ENCODE measurements at regions not wholly inside any gene's neighbourhood (a gene's known extent, or its start where the extent isn't known, plus 50 kb on each side); places are given as distances from the start of the nearest gene placed in this dataset.

DNA sequence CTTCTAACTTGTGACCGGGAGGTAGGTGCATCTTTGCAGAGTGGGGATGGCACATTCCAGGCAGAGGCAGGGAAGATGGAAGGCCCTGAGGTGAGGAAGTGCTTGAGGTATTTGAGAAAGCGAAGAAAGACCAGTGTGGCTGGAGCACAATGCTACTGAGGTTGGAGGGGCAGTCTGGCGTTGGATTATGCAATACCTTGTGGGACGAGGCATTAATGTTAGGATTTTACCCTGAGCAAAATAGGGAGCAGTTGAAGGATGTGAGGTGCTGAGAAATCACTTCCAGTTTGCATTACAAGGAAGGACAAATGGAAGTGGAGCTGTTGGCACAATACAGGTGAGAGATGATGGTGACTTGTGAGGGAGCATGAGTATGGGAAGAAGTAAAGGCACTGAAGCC is 145.5 kb downstream of the KCNA5 start:
- DNase-seq: no peak
- in situ Hi-C loops (cut with MboI; ENCODE audit: low pct_unique_long_range_greater_than_20kb, low sequenced_read_pairs): no loop called here

DNA sequence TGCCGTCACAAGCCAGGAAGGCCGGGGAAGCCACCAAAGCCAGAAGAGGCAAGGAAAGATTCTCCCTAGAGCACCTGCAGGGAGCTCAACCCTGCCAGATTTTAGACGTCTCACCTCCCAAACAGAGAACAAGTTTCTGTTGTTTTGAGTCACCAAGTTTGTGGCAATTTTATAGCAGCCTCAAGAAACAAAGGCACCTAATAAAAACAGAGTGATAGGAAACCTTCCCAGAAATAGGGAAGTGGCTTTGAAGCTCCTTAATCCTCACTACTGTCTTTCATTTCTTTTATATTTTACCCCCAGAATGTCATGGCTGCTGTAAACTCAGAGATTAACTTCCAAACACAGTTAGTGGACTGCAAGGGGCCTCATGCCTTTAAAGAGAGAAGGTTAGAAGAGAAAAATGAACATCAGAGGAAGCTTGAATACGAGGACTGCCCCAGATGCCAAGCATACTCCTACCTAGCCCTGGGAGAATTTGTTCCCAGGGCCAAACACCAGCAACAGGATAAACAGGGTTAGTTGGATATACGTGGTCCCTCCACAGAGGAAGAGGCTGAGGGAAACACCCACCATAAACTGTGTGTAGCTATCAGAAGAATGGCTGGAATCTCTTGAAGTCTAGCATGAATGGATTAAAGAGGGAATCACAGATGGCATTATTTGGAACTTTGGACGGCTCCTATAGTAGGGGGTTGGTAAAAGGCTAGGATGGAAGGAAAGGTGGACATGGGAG is 148.3 kb downstream of the KCNA5 start:
- in situ Hi-C loops (cut with MboI; ENCODE audit: low pct_unique_long_range_greater_than_20kb, low sequenced_read_pairs): no loop called here
- no peak for DNase-seq

DNA sequence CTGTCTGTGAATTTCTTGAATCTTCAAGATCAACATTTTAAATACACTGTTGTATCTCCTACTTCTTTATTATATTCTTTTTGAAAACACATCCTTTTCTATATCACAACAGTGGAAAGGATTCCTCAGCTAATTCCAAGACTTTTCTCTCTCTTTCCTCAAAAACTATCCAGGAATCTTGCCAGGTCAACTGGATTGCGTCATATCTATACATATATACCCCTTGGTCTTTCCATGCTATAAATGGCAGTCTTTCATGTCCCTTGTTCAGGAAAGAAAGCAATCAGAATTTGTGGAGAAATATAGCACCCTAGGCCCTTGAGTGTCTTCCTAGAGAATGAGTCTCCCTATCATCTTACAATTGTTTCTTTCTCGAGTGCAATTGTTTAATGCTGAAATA is 149.0 kb downstream of the KCNA5 start:
- in situ Hi-C loops (cut with MboI; ENCODE audit: low pct_unique_long_range_greater_than_20kb, low sequenced_read_pairs): no loop called here
- no peak for DNase-seq

DNA sequence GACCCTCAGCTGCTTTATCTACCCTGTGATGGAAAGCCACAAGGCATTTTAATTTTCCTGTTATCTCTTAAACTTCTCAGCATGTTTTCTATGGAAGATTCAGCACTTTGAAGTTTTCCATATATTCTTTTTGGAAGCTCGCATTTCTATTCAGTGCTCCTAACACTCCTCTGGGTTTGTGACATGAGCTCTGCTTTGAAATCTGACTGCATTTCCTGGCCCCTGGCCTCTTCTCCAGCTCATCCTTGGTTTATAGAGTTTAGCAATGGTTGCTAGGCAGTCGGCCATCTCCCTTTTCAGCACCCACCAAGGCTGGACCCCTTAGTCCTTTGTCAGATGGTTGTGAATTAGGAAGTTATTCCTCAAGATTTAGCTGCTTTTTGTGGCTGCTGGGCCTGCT is 150.6 kb downstream of the KCNA5 start:
- DNase-seq: no peak
- in situ Hi-C loops (cut with MboI; ENCODE audit: low pct_unique_long_range_greater_than_20kb, low sequenced_read_pairs): no loop called here

DNA sequence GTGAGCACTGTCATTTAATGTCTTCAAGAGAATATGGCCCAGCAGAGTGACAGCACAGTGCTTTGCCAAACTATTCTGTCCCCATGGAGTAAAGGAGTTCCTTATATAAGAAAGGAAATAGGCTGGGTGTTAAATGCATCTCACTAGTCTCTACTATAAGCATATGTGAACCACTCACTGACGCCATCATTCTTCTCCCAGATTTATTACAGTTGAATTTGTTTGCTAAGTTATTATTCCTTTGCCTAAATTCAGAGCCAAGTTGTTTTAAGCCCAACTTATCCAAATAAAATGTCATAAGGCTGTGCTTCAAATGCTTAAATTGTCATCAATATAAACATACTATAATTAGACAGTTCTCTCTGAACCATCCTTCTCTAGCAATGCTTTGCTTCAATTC is 151.6 kb downstream of the KCNA5 start:
- no peak for DNase-seq
- in situ Hi-C loops (cut with MboI; ENCODE audit: low pct_unique_long_range_greater_than_20kb, low sequenced_read_pairs): no loop called here

DNA sequence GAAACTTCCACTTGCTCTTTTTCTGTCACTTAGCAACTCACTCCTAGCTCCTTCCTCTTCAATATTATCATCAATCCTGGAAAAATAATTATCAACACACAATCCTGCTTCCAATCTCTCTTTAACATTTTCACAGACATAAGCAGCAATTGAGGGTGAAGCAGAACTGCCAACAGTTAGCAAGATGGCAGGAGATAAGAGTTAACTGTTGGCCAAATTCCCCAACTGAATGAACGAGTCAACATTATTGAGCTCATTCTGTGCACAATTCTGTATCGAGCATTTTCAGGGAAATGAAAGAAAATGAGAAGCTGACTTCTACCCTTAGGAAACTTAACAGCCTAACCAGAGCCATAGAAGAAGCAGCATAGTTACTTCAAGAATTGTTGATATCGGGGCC is 152.0 kb downstream of the KCNA5 start:
- in situ Hi-C loops (cut with MboI; ENCODE audit: low pct_unique_long_range_greater_than_20kb, low sequenced_read_pairs): no loop called here
- no peak for DNase-seq

DNA sequence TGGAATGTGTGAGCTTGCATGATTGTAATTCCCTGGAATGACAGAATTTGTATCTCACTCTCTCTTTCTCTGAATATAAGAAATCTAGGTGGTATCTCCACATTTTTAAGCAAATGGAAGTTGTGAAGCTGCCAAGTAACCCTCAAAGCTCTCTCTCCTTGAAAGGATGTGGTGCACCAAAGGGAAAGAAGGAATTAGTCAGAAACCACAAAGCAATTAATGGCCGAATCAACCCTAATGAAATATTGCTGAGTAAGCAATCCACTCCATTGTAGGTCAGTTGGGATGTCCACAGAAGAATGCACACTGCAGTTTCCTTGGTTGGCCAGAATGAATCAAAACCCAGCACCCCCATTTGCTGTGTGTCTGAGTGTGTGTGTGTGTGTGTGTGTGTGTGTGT is 153.5 kb downstream of the KCNA5 start:
- DNase-seq: no peak
- in situ Hi-C loops (cut with MboI; ENCODE audit: low pct_unique_long_range_greater_than_20kb, low sequenced_read_pairs): no loop called here

DNA sequence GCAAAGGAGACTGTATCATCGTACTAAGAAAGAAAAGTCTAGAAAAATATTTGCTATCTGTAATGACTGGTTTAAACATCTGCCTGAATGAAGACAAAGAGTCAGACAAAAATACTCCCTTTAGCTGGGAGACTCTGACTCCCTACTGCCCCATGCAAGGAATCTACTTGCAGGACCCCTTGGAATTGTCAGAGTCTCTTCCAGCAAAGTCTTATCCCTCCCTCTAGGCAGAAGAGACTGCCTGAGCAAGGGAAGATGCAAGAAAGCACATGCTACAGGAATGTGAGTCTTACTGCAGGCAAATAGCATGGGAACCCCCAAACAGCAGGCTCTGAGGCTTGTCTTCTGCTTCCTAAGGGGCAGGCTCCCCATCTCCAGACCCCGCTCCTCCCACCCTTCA is 154.0 kb downstream of the KCNA5 start:
- in situ Hi-C loops (cut with MboI; ENCODE audit: low pct_unique_long_range_greater_than_20kb, low sequenced_read_pairs): no loop called here

DNA sequence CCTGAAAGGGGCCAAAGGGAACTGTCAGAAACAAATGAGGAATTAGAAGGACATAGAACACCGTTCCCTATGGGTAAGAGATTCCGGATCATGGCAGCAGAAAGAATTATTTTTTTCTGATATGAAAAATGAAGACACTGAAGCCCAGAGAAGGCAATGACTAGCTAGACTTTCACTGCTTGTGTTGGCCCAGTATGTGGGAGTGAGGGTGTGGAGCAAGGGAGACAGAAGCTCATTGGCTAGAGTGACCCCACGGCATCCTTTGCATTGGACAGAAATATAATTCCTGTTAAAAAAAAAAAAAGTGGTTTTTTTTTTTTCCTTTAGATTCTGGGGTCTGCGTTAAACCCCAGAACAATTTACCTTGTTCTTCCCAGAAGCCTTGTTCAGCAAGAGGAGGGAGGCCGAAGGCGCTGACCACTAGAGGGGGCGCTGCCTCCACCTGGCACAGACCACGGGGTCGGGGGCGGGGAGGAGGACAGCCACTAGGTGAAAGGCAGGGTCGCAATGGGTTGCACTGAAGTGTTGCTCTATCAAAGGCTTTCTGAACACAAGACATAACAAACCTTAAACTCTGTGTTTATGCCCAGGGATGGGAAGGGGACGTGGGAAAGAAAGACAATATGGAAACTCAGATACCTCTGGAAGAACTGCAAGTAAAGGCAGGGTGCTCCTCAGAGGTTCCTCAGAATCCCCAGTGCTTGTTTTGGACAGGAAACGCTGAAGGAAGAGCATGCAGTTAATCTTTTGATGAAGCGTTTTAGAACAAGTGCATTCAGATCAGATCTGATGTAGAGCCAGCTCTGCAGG is 156.8 kb downstream of the KCNA5 start:
- peak; percentile 50 for DNase-seq
- in situ Hi-C loops (cut with MboI; ENCODE audit: low pct_unique_long_range_greater_than_20kb, low sequenced_read_pairs): no loop called here

More for the DNA sequence above, 154.0 kb downstream of the KCNA5 start:
- no peak for DNase-seq

DNA sequence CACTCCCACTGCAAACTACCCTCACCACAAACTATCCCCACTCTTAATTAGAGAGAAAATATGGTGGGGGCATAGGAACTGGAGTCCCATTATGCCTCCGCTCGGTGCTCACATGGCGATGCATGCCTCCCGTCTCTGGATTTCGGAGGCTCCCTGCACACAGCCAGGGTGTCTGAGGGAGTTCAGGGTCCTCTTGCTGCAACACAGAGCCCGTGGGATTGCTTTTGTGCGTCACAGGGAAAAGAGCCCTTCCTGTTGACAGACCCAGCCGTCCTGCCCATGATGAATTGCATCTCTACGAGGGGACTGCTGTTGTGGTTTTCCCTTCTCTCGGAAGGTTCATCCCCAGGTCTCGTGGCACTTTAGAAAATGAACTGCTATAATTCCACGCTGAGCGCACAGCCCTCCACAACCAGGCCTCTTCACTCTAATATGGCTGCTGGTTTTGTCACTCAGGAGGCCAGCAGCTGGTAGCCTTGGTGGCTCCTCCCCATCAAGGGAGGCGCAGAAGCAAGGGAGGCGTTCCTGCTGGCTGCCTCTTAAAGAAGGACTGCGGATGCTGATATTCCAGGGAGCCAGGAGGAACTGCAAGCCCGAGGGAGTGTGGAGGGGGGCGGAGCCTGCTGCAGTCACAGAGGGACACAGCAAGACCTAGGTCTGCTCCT is 158.0 kb downstream of the KCNA5 start:
- peak; percentile 11 for DNase-seq
- in situ Hi-C loops (cut with MboI; ENCODE audit: low pct_unique_long_range_greater_than_20kb, low sequenced_read_pairs): no loop called here

DNA sequence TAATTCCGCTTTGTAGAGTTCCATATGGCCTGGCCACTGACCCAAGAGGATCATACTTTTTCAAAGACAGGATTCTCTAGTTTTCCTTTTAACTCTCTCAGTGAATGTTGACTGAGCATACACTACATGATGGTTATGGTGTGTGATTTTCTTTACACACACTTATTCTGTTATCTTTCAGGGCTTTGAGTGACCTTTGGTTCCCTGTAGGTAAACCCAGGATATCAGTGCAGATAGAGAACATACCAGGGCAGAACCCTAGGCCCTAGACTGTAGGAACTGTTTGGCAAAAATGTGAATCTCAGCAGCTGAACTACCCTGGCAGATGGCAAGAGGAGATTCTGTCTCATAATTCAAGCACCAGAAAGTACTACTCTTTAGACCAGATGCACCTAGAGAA is 159.6 kb downstream of the KCNA5 start:
- in situ Hi-C loops (cut with MboI; ENCODE audit: low pct_unique_long_range_greater_than_20kb, low sequenced_read_pairs): no loop called here
- DNase-seq: no peak

DNA sequence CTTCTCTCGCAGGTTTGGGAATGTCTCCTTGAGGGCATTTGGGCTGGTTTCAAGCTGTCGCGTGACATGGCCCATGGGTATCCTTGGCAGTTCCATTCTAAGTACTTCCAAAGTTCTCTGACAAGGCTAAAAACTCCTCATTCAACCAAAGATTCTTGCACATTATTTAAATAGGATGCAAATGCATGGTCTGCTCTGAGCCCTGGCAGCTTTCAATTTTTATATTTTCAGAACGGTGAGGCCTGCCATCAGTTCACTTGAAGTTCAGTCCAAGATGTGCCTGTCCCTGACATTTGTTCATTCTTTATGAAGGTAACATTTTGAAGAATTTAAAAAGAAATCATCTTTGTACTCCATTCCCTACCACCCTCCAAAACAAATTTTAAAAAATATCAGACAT is 160.0 kb downstream of the KCNA5 start:
- in situ Hi-C loops (cut with MboI; ENCODE audit: low pct_unique_long_range_greater_than_20kb, low sequenced_read_pairs): no loop called here

DNA sequence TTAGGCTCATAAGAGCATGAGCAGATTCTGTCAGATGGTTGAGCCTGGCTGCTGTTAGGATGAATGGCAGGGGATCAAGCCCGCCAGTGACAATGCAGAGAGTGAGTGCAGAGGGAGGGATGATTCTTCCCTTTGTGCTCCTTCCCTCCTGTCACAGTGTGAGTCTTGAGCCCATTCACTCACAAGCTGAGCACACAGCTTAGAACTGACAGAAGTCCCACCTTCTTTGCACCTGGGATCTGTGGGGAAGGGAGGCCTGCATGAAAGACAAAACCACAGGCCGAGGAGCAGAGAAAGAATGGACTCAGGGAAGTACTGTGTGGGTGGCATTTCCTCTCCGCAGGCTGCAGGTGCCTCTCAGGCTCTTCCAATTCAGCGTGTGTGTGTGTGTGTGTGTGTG is 160.6 kb downstream of the KCNA5 start:
- in situ Hi-C loops (cut with MboI; ENCODE audit: low pct_unique_long_range_greater_than_20kb, low sequenced_read_pairs): no loop called here
- no peak for DNase-seq

More for the DNA sequence above, 160.0 kb downstream of the KCNA5 start:
- no peak for DNase-seq

DNA sequence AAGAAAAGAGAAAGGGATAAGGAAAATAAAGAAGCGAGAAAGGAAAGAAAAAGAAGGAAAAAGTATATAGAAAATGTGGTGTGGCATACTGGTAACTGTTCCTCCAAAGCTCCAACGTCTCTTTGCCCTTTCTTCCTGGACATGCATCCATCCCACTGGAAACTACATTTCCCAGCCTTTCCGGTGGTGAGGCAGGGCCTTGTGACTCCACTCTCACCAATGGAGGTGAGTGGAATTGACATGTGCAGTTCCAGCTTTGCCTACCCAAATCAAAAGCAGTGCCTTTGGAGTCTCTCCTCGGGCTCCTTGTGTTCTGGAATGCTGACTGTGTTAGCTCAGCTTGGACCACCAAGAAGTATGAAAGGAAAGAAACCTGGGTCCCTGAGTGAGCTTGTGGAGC is 161.2 kb downstream of the KCNA5 start:
- in situ Hi-C loops (cut with MboI; ENCODE audit: low pct_unique_long_range_greater_than_20kb, low sequenced_read_pairs): no loop called here
- no peak for DNase-seq

DNA sequence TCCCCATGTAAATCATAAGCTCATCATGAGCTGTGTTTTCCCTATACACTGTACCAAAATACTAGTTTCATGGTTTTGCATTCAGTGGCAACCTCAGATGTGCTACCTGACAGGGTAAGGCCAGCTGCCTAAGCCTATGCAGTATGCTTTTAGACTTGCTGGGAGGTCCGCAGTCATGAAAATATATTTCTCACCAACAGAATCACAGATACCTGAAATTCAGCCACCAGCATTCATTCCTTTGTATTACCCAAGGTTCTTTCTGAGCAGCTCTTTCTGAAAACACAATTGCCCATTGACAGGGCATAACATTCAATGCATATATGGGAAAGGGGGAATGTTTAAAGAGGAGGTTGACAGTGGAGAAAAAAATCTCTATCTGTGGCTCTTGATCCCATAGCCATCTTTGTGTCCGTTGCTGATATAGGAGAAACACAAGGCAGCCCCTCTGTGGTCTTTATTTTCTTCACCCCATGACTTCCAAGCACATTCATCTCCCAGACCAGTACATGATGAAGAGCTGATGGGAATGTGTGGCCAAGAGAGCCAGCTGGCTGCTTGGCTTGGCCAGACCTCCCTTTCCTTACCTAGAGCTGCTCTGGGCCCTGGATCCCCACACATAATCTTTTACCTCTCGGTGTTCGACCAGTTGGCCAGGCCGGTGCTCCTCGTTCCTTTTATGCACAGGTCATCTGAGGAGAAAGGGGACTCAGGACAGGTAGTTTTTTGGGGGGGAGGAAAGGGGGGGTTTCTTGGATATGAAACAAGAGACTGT is 162.9 kb downstream of the KCNA5 start:
- no peak for DNase-seq
- in situ Hi-C loops (cut with MboI; ENCODE audit: low pct_unique_long_range_greater_than_20kb, low sequenced_read_pairs): no loop called here

DNA sequence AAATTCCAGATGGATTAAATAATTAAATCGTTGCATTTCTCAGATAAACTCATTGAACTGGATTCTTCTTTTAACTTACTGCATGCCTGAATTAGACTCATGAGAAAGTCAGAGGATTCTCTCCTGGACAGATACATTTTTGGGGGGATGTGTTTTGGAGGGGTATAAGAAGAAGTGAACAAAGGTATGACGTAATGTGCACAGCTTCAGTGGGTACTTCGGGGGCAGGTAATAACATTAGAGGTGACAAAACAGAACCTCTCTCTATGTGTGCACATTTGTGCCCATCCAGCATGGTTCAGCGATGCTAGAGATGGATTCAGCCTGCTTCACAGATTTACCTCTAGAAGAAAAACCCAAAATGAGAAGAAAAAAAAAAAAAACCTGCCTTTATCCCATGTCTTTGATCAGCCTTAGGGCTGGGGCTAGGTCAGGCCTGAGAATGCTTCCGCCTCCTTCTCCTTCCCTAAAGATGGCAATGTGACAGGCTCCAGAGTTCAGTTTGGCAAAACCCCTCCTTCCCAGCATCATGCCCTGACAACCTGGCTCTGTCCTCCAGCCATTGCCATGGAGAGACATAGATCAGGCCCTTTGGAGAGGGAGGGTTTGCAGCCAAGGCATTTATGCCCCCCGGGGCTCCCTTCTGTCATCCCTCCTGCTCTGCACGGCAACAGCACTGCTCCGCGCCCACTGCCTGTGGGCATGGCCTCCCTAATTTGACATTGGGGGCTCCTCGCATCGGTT is 166.7 kb downstream of the KCNA5 start:
- in situ Hi-C loops (cut with MboI; ENCODE audit: low pct_unique_long_range_greater_than_20kb, low sequenced_read_pairs): no loop called here
- DNase-seq: no peak

DNA sequence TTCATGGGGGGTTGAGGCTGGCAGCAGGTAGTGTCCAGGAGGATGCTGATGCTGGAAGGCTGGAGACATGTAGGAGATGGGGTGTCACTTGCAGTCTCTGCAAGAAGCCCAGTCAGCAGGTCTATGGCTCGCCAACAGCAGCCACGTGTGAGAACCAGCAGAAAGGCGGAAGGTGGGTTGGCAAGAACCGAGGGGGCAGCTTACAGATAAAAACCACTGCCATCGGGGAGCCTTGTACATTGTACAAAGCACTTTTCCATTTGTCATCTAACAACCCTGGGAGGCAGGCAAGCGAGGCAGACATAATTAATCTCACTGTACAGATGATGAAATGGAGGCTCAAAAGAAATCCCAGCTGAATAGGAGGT is 167.2 kb downstream of the KCNA5 start:
- no peak for DNase-seq
- in situ Hi-C loops (cut with MboI; ENCODE audit: low pct_unique_long_range_greater_than_20kb, low sequenced_read_pairs): no loop called here

DNA sequence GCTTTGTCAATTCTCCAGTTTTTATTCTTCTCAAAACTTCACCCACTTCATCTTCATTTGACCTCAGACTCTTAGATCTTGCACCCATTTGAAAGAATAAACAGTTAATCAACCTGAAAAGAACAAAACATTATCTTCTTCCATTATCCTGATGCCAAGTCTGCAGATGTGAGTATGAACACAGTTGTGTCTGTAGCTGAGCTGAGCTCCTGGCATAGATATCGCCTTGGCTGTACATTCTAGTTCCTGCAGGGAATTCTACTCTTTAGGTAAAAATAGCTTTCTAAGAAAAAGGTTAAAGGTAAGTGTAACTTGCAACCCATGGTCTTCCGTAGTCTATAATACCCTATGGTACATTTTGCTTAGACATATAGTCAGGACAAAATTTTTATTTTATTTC is 169.7 kb downstream of the KCNA5 start:
- in situ Hi-C loops (cut with MboI; ENCODE audit: low pct_unique_long_range_greater_than_20kb, low sequenced_read_pairs): no loop called here
- DNase-seq: no peak

DNA sequence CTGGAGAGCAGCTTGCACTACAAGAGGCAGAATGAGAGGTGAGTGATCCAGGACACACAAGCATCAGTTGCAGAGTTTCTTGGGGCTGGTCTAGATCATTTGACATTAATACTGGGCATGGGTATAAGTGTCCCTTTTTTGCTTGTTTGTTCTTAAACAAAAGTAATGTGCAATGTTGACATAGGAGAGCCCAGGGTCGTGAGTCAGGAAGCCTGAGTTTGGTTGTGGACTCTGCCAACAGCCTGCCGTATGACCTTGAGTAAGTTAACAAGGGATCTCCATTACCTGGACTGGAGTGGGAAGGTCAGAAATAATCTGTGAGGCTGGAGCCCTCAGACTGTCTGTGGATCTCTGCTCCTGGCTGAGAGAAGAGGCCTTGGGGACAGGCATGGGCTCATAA is 170.3 kb downstream of the KCNA5 start:
- in situ Hi-C loops (cut with MboI; ENCODE audit: low pct_unique_long_range_greater_than_20kb, low sequenced_read_pairs): no loop called here
- DNase-seq: no peak

Data from KBM-7 (cell line).